HG03025 (cell line): ENCODE measurements at regions not wholly inside any gene's neighbourhood (a gene's known extent, or its start where the extent isn't known, plus 50 kb on each side); places are given as distances from the start of the nearest gene placed in this dataset.
"Not testable (repeated sequence)": the region's sequence is repeated elsewhere in the genome, so short reads cannot be mapped to it uniquely, and the experiment has no call there.

Experiments
- ATAC-seq: cut with Tn5 transposase; IDR thresholded peaks from one replicate; pipeline ENCODE4 v1.9.1; 2021; ENCODE audit warnings: mild to moderate bottlenecking, moderate library complexity; ENCODE audit not compliant: unreplicated experiment, low FRiP score

- ATAC-seq, result no peak
These were observed 132.6 kb upstream of the MAP1LC3B2 start for GRCh38 chr12:116426391-116427136.

- no peak for ATAC-seq
These were observed 131.8 kb upstream of the MAP1LC3B2 start for GRCh38 chr12:116427200-116427930.

GRCh38 chr12:116429826-116430360, 129.3 kb upstream of the MAP1LC3B2 start:
- no peak for ATAC-seq

GRCh38 chr12:116430911-116431565, 128.1 kb upstream of the MAP1LC3B2 start:
- ATAC-seq, result no peak

- no peak for ATAC-seq
These were observed 127.4 kb upstream of the MAP1LC3B2 start for GRCh38 chr12:116431677-116432300.

- ATAC-seq, result no peak
These were observed 126.8 kb upstream of the MAP1LC3B2 start for GRCh38 chr12:116432314-116432750.

GRCh38 chr12:116433249-116433648, 125.9 kb upstream of the MAP1LC3B2 start:
- no peak for ATAC-seq

GRCh38 chr12:116434155-116435011, 124.8 kb upstream of the MAP1LC3B2 start:
- ATAC-seq, result no peak

GRCh38 chr12:116435984-116436383, 123.2 kb upstream of the MAP1LC3B2 start:
- ATAC-seq, result no peak

- no peak for ATAC-seq
These were observed 122.5 kb upstream of the MAP1LC3B2 start for GRCh38 chr12:116436561-116437249.

- no peak for ATAC-seq
These were observed 117.9 kb upstream of the MAP1LC3B2 start for GRCh38 chr12:116441292-116441691.

- ATAC-seq, result no peak
These were observed 116.9 kb upstream of the MAP1LC3B2 start for GRCh38 chr12:116442304-116442703.

- ATAC-seq, result no peak
These were observed 116.2 kb upstream of the MAP1LC3B2 start for GRCh38 chr12:116442946-116443345.

GRCh38 chr12:116443821-116444589, 115.2 kb upstream of the MAP1LC3B2 start:
- ATAC-seq, result no peak

- ATAC-seq, result no peak
These were observed 114.6 kb upstream of the MAP1LC3B2 start for GRCh38 chr12:116444590-116444943.

- no peak for ATAC-seq
These were observed 110.9 kb upstream of the MAP1LC3B2 start for GRCh38 chr12:116448165-116448739.

- ATAC-seq, result no peak
These were observed 108.7 kb upstream of the MAP1LC3B2 start for GRCh38 chr12:116450406-116450910.

GRCh38 chr12:116452975-116453374, 106.2 kb upstream of the MAP1LC3B2 start:
- not testable (repeated sequence) for ATAC-seq
